G401 (cell line): ENCODE measurements at regions not wholly inside any gene's neighbourhood (a gene's known extent, or its start where the extent isn't known, plus 50 kb on each side); places are given as distances from the start of the nearest gene placed in this dataset.

Experiments used
- DNase-seq: peaks from one replicate; pipeline ENCODE4 v3.0.0-alpha.2; 2015; ENCODE audit warnings: low spot score
- in situ Hi-C: cut with HindIII; loops from 2 replicates; pipeline ENCODE4 v1.10.0; 2016; ENCODE audit warnings: low sequenced_read_pairs, mixed read lengths

DNA sequence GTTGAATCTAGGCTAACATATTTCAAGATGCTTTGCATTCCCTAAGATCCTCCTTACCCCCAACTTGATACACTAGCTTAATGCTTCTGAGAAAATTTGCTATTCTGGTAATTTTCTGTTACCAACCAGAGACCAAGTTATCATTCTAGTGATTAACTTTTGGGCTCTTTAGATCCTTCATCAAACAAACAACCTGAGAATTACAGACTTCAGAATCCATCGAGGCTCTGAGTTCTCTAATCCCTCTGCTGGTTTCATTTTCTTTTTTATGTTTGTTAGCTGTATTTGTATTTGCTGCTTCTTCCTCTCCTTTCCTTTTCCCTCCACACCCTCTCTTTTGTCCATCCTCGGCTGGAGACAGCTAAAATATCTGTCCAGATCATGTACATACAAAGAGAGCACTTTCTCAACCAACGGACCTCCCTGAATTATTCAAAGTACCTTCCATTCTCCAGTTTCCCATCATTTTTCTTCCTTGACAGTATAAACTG is 98.7 kb upstream of the RIPOR2 start:
- DNase-seq = no peak
- in situ Hi-C loops = no loop called here

DNA sequence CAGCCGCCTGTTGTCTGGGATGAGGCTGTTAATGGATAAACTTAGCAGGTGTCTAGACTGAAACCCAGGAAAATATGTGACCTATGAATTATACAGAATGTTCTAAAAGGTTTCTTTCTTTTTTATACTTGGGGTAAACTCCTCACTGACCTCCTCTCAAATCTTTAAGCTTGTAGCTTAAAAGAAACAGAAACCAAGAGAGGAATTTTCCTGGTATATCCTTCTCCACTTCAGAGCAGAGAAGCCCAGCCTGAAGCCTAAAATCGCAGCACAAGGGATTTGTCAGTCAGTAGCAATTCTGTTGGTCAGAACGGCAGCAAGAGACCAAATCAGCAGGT is 99.4 kb upstream of the RIPOR2 start:
- in situ Hi-C loops = loop anchor here (5.0 kb wide), 1 partner anchor 53 kb away; no protein-coding TSS in a partner anchor
- DNase-seq = no peak

GRCh38 chr6:25035512-25036435 is 100.0 kb upstream of the RIPOR2 start:
- in situ Hi-C loops = loop anchor here (5.0 kb wide), 1 partner anchor 53 kb away; no protein-coding TSS in a partner anchor
- no peak for DNase-seq

- in situ Hi-C loops = loop anchor here (5.0 kb wide), 1 partner anchor 54 kb away; no protein-coding TSS in a partner anchor
- no peak for DNase-seq
These were observed 100.7 kb upstream of the RIPOR2 start for GRCh38 chr6:25036461-25036860.

- DNase-seq = no peak
- in situ Hi-C loops = loop anchor here (5.0 kb wide), 1 partner anchor 56 kb away; no protein-coding TSS in a partner anchor
These were observed 102.5 kb upstream of the RIPOR2 start for GRCh38 chr6:25038300-25038699.

- no peak for DNase-seq
- in situ Hi-C loops = loop anchor here (5.0 kb wide), 1 partner anchor 57 kb away; no protein-coding TSS in a partner anchor
These were observed 103.2 kb upstream of the RIPOR2 start for GRCh38 chr6:25038999-25039398.

DNA sequence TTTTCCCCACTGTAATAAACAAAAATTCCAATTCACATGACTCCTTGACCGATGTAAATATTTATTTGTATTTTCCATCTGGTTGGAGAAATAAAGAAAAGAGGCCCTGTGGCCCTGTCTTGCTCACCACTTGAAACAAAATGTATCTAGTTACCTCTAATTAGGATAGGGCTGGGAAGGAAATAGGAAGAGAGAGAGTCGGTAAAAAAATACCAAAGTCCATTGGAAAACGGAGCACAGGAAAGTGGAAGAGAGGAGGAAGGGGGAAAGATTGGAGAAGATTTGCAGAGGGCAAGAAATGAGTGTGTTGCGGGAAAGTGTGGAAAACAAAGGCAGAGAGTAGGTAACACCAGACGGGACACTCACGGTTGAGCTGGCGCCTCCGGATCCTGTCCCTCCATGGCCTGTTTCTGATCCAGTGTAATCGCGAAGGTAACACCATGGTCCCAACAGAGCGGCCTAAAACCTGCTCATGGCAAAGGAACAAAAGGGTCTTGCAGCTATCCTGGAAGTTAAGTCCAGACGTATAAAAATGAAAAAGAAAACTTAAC is 105.8 kb upstream of the RIPOR2 start:
- no peak for DNase-seq
- in situ Hi-C loops = no loop called here

GRCh38 chr6:25042036-25042521 is 106.3 kb upstream of the RIPOR2 start:
- no peak for DNase-seq
- in situ Hi-C loops = no loop called here

- in situ Hi-C loops = no loop called here
- no peak for DNase-seq
These were observed 106.8 kb upstream of the RIPOR2 start for GRCh38 chr6:25042536-25042935.

DNA sequence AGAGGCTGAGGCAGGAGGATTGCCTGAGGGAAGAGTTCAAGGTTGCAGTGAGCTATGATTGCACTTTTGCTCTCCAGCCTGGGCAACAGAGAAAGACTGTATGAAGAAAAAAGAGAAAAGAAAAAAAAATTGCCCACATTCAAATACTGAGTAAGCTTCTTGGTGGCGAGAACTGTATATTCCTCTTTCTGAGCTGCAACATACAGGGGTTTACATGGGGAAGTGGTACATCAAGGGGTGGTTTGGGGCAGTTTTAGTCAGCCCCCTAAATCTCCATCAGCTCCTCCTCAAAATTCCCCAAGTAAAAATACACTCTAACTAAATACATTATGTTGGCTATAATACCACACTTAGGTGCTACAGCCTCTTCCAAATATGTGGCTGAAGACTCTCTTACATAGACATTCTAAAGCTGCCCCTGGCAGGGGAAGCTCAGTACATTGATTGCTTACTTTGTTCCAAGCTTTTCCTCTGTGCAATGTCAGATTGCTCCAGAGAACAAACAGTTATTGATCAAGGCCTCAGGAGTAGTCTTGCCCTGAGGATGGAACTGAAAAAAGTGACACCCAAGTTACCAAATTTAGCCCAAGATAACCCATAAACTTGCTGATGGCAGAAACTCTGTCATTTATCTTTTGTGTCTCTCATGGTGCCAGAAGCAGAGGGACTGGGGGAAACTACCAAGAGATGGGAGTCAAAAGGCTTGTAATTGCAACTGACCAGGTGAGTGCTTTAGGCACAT is 107.4 kb upstream of the RIPOR2 start:
- in situ Hi-C loops = no loop called here
- no peak for DNase-seq

- in situ Hi-C loops = no loop called here
- DNase-seq = no peak
These were observed 108.1 kb upstream of the RIPOR2 start for GRCh38 chr6:25043892-25044291.

- in situ Hi-C loops = no loop called here
- DNase-seq = no peak
These were observed 111.2 kb upstream of the RIPOR2 start for GRCh38 chr6:25046942-25047341.

DNA sequence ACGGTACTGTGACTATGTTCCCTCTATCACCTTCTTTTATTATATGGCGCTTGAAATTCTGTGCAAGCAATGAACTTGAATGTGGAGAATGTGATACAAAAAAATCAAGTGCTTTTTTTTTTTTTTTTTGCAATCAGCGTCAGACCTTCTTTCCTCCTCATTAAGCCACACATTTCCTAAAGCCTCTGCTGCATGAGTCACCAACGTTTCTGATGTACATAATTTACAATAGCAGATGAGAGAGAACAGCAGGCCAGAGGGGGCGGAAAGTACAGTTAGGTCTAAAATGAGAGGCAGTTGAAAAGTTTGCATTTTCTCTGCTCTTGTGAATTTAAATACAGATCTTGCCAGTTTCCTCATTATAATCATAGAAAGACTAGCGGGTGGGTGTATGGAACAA is 114.6 kb upstream of the RIPOR2 start:
- in situ Hi-C loops = no loop called here
- no peak for DNase-seq

DNA sequence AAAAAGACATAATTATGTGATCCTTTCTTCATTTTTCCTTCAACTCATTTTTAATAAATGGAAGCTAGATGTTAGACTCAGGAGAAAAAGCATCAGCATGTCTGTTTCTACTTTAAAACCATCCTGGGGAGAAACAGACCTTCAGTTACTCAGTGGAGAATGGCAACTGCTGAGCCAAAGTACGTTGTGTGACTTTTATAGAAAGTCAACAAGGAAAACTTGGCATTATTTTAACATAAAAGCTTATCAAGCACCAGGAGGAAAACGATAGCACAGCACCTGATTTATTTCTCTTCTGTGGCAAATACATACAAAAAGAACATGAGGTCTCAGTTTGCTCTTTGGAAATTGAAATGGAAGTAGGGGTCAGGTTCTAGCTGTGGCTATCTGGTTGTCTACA is 115.3 kb upstream of the RIPOR2 start:
- in situ Hi-C loops = no loop called here
- DNase-seq = no peak

- DNase-seq = no peak
- in situ Hi-C loops = no loop called here
These were observed 116.4 kb upstream of the RIPOR2 start for GRCh38 chr6:25052181-25052580.

DNA sequence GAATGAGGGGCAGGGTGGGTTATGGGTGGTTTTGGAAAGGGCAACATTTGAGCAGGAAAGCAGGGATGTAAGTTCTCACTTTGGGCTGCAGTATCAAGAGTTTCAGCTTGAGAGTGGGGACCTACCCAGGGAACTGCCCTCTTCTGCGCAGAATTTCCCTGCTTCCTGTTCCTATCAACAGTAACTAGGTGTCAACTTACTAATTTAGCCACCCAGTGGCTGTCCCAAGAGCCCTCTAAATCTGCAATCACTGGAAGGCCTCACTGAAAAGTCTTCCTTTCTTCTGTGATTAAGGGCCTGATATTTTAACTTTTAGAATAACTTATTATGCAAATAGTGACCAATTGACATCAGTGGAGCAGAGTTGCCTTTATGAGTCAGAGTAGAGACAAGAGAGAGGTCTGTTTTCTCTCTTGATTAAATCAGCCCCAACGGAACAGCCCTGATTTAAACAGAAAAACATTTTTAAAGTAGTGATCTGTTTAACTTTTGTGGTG is 118.2 kb upstream of the RIPOR2 start:
- in situ Hi-C loops = no loop called here
- DNase-seq = no peak

GRCh38 chr6:25054469-25054868 is 118.7 kb upstream of the RIPOR2 start:
- in situ Hi-C loops = no loop called here
- no peak for DNase-seq

DNA sequence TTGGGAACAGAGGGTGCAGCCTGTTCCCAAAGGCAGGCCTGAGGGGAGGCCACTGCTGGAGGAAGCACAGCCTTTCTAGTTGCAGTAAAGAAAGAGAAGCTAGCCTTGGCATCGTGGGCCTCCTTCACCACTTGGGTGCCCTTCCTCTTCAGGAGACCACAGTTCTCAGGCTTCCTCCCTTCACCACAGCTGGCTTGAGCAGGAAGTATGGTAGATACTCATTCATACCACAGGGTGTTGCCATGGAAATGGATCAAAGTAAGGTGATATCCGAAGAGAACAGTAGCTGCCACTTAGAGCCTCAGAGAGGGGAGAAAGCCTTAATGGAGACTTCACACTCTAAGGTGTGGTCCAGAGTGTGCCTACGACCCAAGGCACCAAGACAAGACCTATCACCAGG is 120.4 kb upstream of the RIPOR2 start:
- in situ Hi-C loops = no loop called here
- no peak for DNase-seq

DNA sequence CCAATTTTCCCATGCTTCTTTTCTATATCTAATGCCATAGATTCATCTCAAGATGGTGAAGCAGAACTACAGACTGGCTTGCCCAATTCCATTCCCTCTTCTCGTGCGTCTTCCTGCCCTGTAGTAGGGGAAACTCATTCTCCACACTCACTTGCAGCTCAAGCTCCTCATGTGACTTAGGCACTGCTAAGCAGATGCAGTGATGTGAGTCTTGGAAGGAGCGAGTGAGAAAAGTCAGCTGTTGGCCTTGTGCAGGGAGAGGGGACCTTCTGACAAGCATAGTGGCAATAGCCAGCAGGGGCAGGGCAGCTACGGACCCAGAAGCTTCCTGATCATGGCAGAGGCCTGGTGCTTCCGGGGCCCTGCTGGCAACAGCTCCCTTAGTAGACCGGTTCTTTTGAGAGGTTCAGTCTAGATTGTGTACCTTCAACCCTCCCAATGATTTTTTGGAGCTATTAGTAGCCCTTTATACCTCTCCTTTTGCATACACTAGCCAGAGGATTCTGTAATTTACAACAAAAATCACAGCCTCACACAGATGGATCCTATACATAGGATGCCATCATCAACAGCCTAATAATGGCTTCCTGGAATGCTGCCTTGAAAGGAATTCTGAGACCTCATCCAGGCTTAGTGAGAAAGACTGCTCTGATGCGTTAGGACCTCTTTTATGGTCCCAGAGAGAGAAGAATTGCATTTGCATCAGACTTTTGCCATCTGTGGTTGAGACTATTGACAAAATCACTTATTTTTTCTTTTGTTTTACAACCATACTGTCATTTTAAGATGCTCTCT is 121.5 kb upstream of the RIPOR2 start:
- no peak for DNase-seq
- in situ Hi-C loops = no loop called here
